Pulmonary artery endothelial cell (primary cell): ENCODE measurements at regions not wholly inside any gene's neighbourhood (a gene's known extent, or its start where the extent isn't known, plus 50 kb on each side); places are given as distances from the start of the nearest gene placed in this dataset.

Experiments
- DNase-seq: peaks from one replicate; pipeline ENCODE4 v3.0.0-alpha.2; 2011; ENCODE audit warnings: low read depth, low spot score

DNA sequence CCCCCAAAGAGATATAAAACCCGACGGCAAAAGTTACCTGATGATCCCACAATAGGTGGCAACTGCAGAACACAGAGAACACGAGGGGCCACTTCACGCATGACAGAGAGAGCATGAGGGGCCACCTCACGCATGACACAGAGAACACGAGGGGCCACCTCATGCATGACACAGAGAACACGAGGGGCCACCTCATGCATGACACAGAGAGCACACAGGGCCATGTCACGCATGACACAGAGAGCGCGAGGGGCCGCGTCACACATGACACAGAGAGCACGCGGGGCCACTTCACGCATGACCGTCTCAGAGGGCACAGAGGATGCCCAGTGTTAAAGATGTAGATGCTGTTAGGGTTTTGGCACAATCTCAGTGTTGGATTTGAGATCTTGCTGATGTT is 1359.5 kb downstream of the TBC1D22A start:
- DNase-seq = no peak

DNA sequence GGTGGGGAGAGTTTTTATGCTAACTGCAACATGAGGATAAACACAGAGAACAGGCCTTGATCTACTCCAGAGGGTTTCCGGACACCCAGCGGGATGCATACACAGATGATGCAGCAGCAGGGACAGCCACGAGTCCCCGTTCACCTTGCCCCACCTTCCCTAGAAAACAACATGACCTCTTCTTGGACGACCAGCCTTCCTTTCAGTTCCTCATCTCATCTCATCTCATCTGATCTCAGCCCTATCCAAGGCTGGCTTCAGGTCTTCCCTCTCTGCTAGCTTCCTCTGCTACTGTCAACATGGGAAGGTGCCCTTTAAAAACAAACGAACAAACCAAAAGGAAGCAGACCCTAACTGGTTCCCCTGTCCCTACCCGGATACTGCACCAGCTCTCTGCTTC is 1356.2 kb downstream of the TBC1D22A start:
- no peak for DNase-seq

DNA sequence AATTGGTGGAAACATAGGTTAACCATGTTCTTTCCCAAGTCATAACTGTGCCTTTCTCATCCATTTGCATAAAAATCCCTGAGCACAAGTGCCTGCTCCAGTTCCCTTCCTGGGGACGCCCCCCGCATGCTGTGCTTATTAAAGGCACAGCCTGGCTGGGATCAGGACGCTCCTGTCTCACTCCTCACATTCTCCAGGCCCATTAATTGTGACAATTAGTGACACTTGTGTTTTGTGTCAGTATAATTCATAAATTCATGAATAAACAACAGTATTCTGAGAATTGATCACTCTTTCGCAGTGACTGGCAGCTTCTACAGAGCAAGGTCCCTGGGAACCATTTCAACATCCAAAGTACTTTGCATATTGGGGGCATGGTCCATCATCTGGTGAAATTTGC is 1354.4 kb downstream of the TBC1D22A start:
- no peak for DNase-seq

DNA sequence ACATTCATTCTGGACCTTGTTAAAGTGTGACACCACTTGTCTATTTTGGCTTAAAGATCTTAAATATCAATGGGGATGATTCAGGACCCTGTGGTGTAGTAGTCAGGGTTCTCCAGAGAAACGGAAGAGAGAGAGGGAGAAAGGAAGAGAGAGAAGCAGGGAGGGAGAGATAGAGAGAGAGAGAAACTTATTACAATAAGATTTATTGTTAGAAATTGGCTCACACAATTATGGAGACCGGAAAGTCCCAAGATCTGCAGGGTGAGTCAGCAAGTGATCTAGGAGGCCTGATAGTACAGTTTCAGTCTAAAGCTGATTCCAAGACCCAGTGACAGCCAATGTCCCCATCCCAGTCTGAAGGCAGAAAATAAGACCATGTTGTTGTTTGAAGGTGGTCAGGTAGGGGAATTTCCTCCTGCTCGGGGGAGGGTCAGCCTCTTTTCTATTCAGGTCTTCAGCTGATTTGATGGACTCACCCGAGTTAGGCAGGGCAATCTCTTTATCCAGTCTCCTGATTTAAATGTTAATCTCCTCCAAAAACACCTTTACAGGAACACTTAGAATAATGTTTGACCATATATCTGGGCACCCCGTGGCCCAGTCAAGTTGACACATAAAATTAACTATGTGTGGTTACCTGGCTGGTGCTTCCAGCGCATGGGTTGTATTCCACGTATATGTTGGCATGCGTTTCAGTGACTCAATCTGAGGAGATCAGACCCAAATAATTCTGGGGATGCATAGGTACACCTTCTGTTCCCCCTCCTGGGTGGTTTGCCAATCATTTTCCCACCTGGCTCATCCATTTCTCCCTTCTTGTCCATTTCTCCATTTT is 1350.5 kb downstream of the TBC1D22A start:
- DNase-seq = no peak

DNA sequence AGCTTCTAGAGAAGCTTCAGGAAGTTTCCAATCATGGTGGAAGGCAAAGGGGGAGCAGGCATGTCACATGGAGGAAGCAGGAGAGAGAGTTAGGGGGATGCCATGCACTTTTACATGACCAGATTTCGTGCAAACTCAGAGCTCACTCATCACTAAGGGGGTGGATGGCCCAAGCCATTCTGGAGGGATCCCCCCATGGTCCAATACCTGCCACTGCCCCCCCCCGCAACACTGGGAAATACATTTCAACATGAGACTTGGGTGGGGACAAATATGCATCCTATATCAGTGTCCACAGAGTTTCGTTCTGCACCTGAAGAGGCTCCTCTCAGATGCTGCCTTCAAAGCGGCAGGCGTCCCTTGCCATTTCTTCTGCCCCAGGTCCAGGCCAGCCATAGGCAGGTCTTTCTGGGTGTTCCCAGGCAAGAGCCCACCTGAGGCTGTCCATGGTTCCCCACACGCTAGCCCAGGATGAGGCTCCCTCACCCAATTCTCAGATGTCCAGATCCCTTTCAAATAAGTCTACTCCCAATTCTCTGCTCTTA is 1344.3 kb downstream of the TBC1D22A start:
- DNase-seq = no peak

DNA sequence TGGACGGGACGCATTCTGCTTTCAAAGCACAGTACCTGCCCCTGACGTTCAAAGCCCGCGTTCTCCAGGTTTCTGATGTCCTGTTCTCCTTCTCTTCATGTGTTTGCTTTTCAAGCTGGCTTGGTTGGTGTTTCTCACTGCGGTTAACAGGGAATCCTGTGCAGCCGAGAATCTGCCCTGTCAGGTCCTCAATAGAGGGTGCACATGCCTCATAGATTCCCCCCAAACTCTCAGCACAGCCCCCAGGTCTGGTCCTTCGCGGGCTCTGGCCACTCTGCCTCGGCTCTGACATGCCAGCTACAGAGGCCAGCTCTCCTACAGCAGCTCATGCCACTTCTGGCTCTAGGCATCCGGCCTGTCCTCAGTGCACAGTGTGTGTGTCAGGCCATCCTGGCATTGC is 1343.8 kb downstream of the TBC1D22A start:
- no peak for DNase-seq

DNA sequence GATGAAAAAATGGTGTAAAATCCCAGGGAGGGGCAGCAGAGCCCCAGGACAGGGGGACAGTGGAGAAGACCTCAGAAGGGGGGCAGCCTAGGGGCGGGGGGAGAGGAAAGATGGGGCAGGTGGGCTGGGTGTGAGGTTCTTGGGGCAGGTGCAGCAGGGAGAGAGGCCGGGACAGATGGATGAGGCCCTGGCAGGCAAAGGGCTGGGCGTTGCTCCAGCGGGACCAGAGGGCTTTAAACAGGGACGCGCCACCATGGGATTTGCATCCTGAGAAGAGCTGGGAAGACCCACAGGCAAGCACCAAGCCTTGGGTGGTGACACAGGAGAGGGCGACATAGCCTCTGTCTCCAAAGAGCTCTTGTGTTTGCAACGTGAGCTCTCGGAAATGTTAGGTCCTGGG is 1342.8 kb downstream of the TBC1D22A start:
- DNase-seq = no peak

DNA sequence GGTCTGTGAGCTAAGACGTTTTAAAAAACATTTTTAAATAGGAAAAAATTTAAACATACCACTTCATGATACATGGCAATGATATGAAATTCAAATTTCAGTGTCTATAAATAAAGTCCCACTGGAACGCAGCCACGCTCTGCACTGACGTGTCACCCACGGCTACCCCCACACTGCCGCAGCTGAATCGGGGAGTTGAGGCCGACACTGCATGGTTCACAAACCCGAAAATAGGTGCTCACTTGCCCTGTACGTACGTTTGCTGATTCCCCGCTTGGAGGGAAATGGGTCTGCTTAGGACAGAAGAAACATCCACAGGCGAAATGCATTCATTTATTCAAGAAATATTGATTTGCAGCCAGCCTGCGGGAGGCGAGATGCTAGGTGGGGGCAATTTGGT is 1342.3 kb downstream of the TBC1D22A start:
- DNase-seq = no peak

DNA sequence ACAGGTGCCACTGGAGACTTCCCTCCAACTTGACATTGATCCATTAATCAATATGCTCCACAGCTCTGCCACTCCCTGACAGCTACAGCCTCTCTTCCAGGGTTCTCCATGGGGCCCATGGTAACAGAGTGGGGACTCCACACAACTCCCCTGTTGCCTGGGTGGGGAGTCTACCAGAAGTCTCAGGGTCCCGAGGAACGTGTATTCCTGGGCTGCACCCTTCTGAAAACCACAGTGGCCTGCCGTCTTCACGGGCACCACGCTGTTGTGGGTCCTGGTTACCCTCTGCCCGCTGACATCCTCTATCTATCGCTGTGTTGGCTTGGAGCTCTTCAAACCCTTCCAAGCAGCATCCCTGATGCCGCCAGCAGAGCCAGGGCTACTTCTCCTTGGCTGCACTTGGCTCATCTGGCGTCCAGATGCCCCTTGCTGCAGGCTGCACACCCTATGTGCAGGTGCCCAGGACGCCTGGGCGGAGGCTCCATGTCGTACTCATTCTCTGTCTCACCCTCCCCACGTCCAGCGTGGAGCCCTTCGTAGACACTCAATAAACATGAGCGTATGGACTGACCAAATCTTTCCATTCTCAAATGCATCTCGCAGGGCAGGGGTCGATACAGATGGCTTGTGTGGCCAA is 1341.8 kb downstream of the TBC1D22A start:
- DNase-seq = no peak

DNA sequence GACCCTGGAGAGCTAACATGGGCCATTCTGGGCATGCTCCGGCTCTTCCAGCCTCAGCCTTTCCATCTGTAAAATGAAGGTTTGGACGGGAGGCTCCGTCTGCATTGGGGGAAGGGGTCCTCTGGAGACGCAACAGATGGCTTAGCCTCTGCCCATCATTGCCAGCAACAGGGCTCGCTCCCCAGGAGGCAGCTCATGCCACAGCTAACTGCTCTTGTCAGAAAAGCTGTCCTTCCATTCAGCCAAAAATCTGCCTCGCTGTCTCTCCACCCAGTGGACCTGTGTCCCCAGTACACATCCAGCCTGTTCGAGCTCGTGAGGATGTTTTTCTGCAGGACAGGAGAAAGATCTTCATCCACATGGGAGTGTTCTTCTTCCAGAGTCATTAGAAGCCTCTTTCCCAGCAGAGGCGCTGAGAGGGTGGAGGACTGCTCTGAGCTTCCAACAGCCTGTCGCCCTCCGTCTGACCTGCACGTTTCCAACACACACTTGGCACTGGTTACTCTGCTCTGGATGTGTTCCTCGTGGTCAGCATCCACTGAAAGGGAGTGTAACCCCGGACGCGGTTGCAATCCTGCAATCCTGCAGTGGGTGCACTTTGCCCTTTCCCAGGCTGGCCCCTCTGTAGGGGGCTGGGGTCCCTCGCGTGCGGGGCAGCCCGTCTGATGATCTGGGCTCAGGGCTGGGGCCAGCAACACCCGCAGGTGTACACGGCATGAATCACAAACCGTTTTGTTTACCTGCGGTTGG is 1340.9 kb downstream of the TBC1D22A start:
- no peak for DNase-seq

DNA sequence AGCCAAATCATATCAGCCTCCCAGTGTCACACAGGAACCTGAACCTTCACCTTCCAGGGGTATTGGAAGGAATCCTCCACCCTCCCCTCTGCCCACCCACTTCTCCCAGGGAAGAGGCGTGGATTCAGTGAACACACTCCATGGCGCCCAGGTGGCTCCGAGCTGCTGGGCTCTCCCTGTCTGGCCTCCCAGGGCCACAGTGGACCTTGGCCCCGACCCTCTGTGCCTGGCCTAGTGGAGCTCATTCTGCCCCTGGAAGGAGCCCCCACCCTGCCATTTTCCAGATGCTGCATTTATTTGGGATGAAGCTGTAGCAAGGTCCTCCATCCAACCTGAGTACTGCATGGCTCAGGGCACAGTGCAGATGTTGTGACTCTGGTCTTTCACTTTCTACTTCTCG is 1340.1 kb downstream of the TBC1D22A start:
- no peak for DNase-seq

DNA sequence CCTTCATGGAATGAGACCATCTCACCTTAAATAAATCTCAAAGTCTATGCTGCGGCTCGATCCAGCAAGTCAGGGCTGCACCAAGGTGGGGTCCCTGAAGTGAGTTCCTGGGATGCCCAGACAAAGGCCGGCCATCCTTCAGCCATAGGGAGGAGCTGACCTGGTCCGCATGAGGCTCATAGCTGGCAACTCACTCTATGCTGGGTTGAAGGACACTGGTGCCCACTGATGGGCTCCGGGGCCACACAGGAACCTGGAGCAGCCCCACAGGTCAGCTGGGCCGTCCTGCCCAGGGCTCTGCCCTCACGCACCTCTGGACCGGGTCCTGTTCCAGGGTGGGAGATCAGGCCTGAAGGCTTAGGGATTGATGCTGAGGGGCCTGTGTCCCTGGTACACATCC is 1339.3 kb downstream of the TBC1D22A start:
- DNase-seq = no peak

DNA sequence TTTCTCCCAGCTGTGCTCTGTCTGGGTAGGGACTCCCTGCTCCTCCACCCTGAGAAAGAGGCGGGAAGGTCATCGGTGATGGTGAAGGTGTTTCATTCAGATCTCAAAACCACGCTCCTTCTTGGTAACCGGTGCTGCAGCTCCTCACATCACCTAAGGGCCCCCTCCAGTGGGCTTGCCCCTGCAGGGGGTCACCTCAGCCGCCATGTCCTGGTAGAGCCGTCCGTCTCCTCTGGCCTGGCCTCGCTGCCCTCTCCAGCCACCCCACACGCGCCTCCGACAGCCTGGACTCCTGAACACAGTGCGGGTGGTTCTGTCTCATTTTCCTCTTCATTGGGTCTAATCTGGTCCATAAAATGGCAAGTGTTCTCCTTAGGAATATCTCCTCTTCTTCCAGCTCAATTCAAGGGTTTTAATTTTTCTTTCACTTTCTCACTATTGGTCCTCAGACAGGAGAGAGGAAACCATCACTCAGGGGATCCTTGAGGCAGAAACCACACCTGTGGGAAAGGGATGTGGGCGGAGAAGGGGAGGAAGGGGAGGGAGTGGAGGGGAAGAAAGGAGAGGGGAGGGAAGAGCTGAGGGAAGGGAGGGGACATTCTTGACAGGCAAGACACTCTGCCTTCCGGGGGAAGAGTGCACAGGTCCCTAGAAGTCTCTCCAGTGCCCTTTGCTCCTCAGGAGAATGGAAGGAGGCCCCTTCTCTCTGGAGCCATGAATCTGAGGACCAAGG is 1338.4 kb downstream of the TBC1D22A start:
- DNase-seq = no peak

DNA sequence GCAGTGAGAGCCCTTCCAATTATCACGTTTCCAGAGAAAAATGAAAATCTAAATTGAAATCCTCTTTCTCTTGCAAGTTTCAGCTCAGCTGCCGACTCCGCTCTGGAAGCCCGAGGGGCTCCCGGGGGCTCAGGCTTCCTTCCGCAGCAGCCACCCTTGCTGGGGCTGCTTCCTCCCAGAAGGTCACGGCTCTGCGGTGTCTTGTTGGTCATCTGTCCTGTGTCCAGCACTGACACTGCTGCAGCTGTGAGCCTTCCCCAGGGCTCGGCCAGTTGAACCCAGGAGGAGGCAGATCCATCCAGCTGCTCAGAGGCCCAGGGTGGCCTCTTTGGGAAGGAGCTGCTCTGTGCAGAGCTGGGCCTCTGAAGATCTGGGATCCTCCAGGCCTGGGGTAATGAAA is 1337.2 kb downstream of the TBC1D22A start:
- no peak for DNase-seq

DNA sequence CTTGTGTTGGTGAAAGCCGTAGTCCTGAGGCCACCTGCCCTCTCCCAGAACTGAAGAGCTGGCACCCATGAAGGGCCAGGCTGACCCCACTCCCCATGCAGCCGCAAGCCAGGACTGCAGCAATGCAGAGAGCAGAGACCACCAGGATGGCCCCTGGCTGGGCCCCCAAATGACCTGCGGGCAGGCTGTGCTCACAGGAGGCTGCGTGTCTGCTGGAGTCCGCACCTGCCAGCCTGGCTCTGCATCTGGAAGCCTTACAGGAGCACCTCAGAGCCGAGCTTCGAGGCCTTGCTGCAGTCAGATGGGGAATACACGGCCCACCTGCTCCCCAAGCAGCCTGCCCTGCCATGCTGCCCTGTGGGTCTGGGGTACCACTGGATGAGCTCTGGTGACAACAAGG is 1336.8 kb downstream of the TBC1D22A start:
- no peak for DNase-seq

DNA sequence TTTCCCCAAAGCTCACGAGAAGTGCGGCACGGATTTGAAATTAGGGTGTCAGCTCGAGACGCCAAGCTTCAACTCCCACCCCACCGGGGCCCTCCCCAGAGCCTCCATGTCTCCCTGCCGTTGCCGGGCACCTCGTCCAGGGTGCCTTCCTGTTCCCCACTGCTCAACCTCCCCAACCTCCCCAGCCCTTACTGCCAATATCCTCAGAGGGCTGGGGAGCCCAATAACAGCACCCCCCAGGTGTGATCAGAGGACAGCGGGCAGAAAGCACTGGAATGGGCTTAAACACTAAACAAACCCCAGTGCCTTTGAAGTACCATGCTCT is 1336.4 kb downstream of the TBC1D22A start:
- DNase-seq = no peak

DNA sequence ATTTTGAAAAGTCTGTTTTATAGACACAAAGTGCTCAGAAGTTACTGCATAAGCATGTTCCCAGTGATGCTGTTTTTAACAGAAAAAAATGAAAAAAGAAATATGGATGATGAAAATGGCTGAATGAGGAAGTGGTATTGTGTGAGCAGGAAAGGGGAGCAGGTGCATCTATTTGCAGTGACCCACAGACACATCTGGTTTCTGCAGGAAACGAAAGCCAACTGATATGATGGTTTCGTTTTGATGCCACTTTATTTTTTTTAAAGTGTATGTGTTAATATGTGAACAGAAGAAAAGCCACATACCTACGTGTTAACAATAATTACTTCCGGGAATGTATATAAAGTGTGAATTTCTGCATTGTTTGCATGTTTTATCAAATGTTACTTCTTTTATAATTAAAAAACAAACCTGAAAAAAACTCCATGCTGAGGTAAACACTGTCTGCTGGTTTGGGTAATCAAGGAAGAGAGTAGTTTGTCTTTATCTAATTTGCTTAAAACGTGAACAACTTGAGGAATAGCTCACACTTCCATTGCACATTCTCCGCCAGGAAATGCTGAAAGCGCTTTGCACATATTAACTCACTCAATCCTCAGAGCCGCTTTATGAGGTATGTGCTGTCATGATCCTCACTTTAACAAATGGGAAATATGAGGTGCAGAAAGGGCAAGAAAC is 1335.9 kb downstream of the TBC1D22A start:
- no peak for DNase-seq

DNA sequence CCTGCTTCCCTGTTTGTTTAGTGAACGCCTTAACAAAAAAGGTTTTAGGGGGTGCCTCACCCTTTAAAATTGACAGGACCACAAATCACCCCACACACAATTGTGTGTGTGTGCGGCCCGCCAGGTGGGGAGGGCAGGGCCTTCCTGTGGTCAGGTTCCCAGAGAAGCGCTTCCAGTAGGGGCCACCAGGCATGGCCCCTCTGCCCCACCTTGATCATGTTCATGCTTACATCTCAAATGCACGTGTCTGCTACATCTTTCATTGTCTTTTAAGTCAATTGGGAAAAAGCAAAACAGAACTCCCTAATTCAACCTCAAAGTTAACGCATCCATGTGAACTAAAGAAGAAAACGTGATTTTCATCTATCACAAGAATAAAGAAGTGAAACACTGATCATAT is 1335.3 kb downstream of the TBC1D22A start:
- no peak for DNase-seq

DNA sequence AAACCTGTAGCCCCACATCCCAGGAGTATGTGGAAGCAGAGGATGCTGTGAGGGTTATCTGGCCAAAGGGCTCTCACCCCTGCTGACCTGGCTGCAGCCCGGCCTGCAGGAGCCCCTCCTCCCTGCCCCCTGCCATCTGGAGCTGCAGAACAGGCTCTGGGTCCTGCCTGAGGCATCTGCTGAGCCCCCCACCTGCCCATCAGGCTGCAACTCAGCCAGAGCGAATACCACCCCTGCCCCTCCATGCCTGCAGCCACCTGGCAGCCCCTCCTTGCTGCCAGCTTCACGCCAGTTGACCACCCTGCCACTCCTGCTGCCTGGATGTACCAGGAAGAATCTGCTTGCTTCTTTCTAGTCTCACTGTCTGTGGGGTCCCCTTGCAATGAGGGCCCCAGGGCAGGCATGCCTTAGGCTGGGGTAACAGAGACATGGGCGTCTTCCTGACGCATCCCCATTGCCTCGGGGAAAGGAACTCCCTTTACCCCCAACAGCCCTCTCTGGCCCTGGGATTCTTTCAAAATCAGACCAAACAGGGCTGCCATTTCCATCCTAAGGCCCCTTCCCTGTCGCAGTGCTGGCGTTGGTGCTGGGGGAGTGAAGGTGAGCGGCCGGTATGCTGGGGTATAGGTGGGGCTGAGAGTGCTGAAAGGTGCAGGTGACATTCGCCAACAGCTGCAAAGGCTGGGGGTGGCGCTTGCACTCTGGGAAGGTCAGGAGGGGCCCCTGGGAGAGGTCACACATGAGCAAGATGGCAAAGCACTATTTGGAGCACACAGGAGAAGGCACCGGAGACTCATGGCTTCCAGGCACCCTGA is 1334.6 kb downstream of the TBC1D22A start:
- DNase-seq = no peak

DNA sequence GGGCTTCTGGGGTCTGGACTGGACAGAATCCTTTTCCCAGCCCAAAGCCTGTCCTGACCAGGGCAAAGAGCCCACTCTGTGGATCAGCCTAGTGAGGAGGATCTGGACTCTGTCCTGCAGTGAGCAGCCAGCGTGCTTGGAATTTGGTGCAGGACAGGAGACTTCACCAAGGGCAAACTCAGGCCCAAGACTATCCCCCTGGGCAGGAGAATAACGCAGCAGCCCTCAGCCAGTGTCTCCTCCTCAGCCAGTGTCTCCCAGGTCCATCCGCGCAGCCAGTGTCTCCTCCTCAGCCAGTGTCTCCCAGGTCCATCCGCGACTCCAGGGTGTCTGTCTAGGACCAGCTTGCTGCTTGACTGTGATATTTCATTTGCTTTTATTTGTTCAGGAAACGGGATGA is 1334.0 kb downstream of the TBC1D22A start:
- DNase-seq = no peak
